ENCODE measurements at regions not wholly inside any gene's neighbourhood (a gene's known extent, or its start where the extent isn't known, plus 50 kb on each side); places are given as distances from the start of the nearest gene placed in this dataset.

GRCh38 chr10:128325788-128326187 lies 199.6 kb upstream of the MKI67 start:
- DNase-seq (ENCODE audit: low read depth in 6 of 9, low spot score in 9 of 9), result no peak
- WGBS, result 94% methylated on average over 9 of the region's 9 CpGs

GRCh38 chr10:128326251-128326650 lies 200.0 kb upstream of the MKI67 start:
- no peak overlapping the region for H3K27ac ChIP-seq (ENCODE audit: low read depth in 1 of 2, low read length in 1 of 2)
- no peak overlapping the region for H3K4me3 ChIP-seq (ENCODE audit: low read length in 2 of 2)
- H3K27me3 ChIP-seq (ENCODE audit: control insufficient read depth in 2 of 2, insufficient read depth in 1 of 2, low read length in 1 of 2), result no peaks in the 10 kb centered on the region
- H3K36me3 ChIP-seq (ENCODE audit: control insufficient read depth in 2 of 2, insufficient read depth in 2 of 2, low read length in 1 of 2), result no peaks in the 10 kb centered on the region
- no peak for DNase-seq (ENCODE audit: low read depth in 6 of 9, low spot score in 9 of 9)
- no peaks in the 10 kb centered on the region for H3K4me1 ChIP-seq (ENCODE audit: control insufficient read depth in 2 of 2, insufficient read depth in 2 of 2, low read length in 2 of 2)
- 95% methylated on average over 19 of the region's 19 CpGs for WGBS
- H3K9me3 ChIP-seq (ENCODE audit: control insufficient read depth in 2 of 2, insufficient read depth in 1 of 2, low read length in 1 of 2), result no peaks in the 10 kb centered on the region

More at GRCh38 chr10:128325788-128326187, 199.6 kb upstream of the MKI67 start:
- no peaks in the 10 kb centered on the region for H3K4me1 ChIP-seq (ENCODE audit: control insufficient read depth in 2 of 2, insufficient read depth in 2 of 2, low read length in 2 of 2)
- no peak overlapping the region for H3K27ac ChIP-seq (ENCODE audit: low read depth in 1 of 2, low read length in 1 of 2)
- no peak overlapping the region for H3K4me3 ChIP-seq (ENCODE audit: low read length in 2 of 2)
- H3K9me3 ChIP-seq (ENCODE audit: control insufficient read depth in 2 of 2, insufficient read depth in 1 of 2, low read length in 1 of 2), result no peaks in the 10 kb centered on the region
- no peaks in the 10 kb centered on the region for H3K36me3 ChIP-seq (ENCODE audit: control insufficient read depth in 2 of 2, insufficient read depth in 2 of 2, low read length in 1 of 2)
- no peaks in the 10 kb centered on the region for H3K27me3 ChIP-seq (ENCODE audit: control insufficient read depth in 2 of 2, insufficient read depth in 1 of 2, low read length in 1 of 2)

GRCh38 chr10:128326851-128327250 lies 200.6 kb upstream of the MKI67 start:
- Histone ChIP-seq H3K36me3 (ENCODE audit: control insufficient read depth in 2 of 2, insufficient read depth in 2 of 2, low read length in 1 of 2) (no peaks in the 10 kb centered on the region), H3K27ac (ENCODE audit: low read depth in 1 of 2, low read length in 1 of 2) (no peak overlapping the region), H3K4me1 (ENCODE audit: control insufficient read depth in 2 of 2, insufficient read depth in 2 of 2, low read length in 2 of 2) (no peaks in the 10 kb centered on the region), H3K27me3 (ENCODE audit: control insufficient read depth in 2 of 2, insufficient read depth in 1 of 2, low read length in 1 of 2) (no peaks in the 10 kb centered on the region), H3K4me3 (ENCODE audit: low read length in 2 of 2) (no peak overlapping the region), H3K9me3 (ENCODE audit: control insufficient read depth in 2 of 2, insufficient read depth in 1 of 2, low read length in 1 of 2) (no peaks in the 10 kb centered on the region)
- 95% methylated on average over 11 of the region's 11 CpGs for WGBS
- no peak for DNase-seq (ENCODE audit: low read depth in 6 of 9, low spot score in 9 of 9)

- H3K4me1 ChIP-seq (ENCODE audit: control insufficient read depth in 2 of 2, insufficient read depth in 2 of 2, low read length in 2 of 2), result no peaks in the 10 kb centered on the region
- DNase-seq (ENCODE audit: low read depth in 6 of 9, low spot score in 9 of 9), result no peak
- no peaks in the 10 kb centered on the region for H3K36me3 ChIP-seq (ENCODE audit: control insufficient read depth in 2 of 2, insufficient read depth in 2 of 2, low read length in 1 of 2)
- 89% methylated on average over 6 of the region's 6 CpGs for WGBS
- no peak overlapping the region for H3K27ac ChIP-seq (ENCODE audit: low read depth in 1 of 2, low read length in 1 of 2)
- H3K4me3 ChIP-seq (ENCODE audit: low read length in 2 of 2), result no peak overlapping the region
- H3K9me3 ChIP-seq (ENCODE audit: control insufficient read depth in 2 of 2, insufficient read depth in 1 of 2, low read length in 1 of 2), result no peaks in the 10 kb centered on the region
- no peaks in the 10 kb centered on the region for H3K27me3 ChIP-seq (ENCODE audit: control insufficient read depth in 2 of 2, insufficient read depth in 1 of 2, low read length in 1 of 2)
Observed at GRCh38 chr10:128336401-128336800, 210.2 kb upstream of the MKI67 start.

GRCh38 chr10:128337860-128338378 lies 211.7 kb upstream of the MKI67 start:
- H3K36me3 ChIP-seq (ENCODE audit: control insufficient read depth in 2 of 2, insufficient read depth in 2 of 2, low read length in 1 of 2), result no peaks in the 10 kb centered on the region
- 76% methylated on average over 7 of the region's 7 CpGs for WGBS
- H3K4me3 ChIP-seq (ENCODE audit: low read length in 2 of 2), result no peak overlapping the region
- no peaks in the 10 kb centered on the region for H3K4me1 ChIP-seq (ENCODE audit: control insufficient read depth in 2 of 2, insufficient read depth in 2 of 2, low read length in 2 of 2)
- no peaks in the 10 kb centered on the region for H3K27me3 ChIP-seq (ENCODE audit: control insufficient read depth in 2 of 2, insufficient read depth in 1 of 2, low read length in 1 of 2)
- no peak overlapping the region for H3K27ac ChIP-seq (ENCODE audit: low read depth in 1 of 2, low read length in 1 of 2)
- DNase-seq (ENCODE audit: low read depth in 6 of 9, low spot score in 9 of 9), result no peak
- H3K9me3 ChIP-seq (ENCODE audit: control insufficient read depth in 2 of 2, insufficient read depth in 1 of 2, low read length in 1 of 2), result no peaks in the 10 kb centered on the region

GRCh38 chr10:128338951-128339350 lies 212.7 kb upstream of the MKI67 start:
- Histone ChIP-seq H3K4me3 (ENCODE audit: low read length in 2 of 2) (no peak overlapping the region), H3K36me3 (ENCODE audit: control insufficient read depth in 2 of 2, insufficient read depth in 2 of 2, low read length in 1 of 2) (no peaks in the 10 kb centered on the region), H3K27ac (ENCODE audit: low read depth in 1 of 2, low read length in 1 of 2) (no peak overlapping the region), H3K27me3 (ENCODE audit: control insufficient read depth in 2 of 2, insufficient read depth in 1 of 2, low read length in 1 of 2) (no peaks in the 10 kb centered on the region), H3K4me1 (ENCODE audit: control insufficient read depth in 2 of 2, insufficient read depth in 2 of 2, low read length in 2 of 2) (no peaks in the 10 kb centered on the region), H3K9me3 (ENCODE audit: control insufficient read depth in 2 of 2, insufficient read depth in 1 of 2, low read length in 1 of 2) (no peaks in the 10 kb centered on the region)
- no peak for DNase-seq (ENCODE audit: low read depth in 6 of 9, low spot score in 9 of 9)
- 93% methylated on average over 3 of the region's 3 CpGs for WGBS

GRCh38 chr10:128339753-128340152 lies 213.5 kb upstream of the MKI67 start:
- Histone ChIP-seq H3K4me1 (ENCODE audit: control insufficient read depth in 2 of 2, insufficient read depth in 2 of 2, low read length in 2 of 2) (no peaks in the 10 kb centered on the region), H3K36me3 (ENCODE audit: control insufficient read depth in 2 of 2, insufficient read depth in 2 of 2, low read length in 1 of 2) (no peaks in the 10 kb centered on the region), H3K27me3 (ENCODE audit: control insufficient read depth in 2 of 2, insufficient read depth in 1 of 2, low read length in 1 of 2) (no peaks in the 10 kb centered on the region), H3K9me3 (ENCODE audit: control insufficient read depth in 2 of 2, insufficient read depth in 1 of 2, low read length in 1 of 2) (no peaks in the 10 kb centered on the region), H3K27ac (ENCODE audit: low read depth in 1 of 2, low read length in 1 of 2) (no peak overlapping the region), H3K4me3 (ENCODE audit: low read length in 2 of 2) (no peak overlapping the region)
- no peak for DNase-seq (ENCODE audit: low read depth in 6 of 9, low spot score in 9 of 9)
- WGBS, result 90% methylated on average over 4 of the region's 4 CpGs

- no peaks in the 10 kb centered on the region for H3K36me3 ChIP-seq (ENCODE audit: control insufficient read depth in 2 of 2, insufficient read depth in 2 of 2, low read length in 1 of 2)
- no peak overlapping the region for H3K4me3 ChIP-seq (ENCODE audit: low read length in 2 of 2)
- H3K4me1 ChIP-seq (ENCODE audit: control insufficient read depth in 2 of 2, insufficient read depth in 2 of 2, low read length in 2 of 2), result no peaks in the 10 kb centered on the region
- WGBS, result 98% methylated on average over 4 of the region's 4 CpGs
- no peaks in the 10 kb centered on the region for H3K9me3 ChIP-seq (ENCODE audit: control insufficient read depth in 2 of 2, insufficient read depth in 1 of 2, low read length in 1 of 2)
- no peak overlapping the region for H3K27ac ChIP-seq (ENCODE audit: low read depth in 1 of 2, low read length in 1 of 2)
- no peak for DNase-seq (ENCODE audit: low read depth in 6 of 9, low spot score in 9 of 9)
- no peaks in the 10 kb centered on the region for H3K27me3 ChIP-seq (ENCODE audit: control insufficient read depth in 2 of 2, insufficient read depth in 1 of 2, low read length in 1 of 2)
Observed at GRCh38 chr10:128345353-128345752, 219.1 kb upstream of the MKI67 start.

GRCh38 chr10:128360783-128361182 lies 234.6 kb upstream of the MKI67 start:
- H3K4me1 ChIP-seq (ENCODE audit: control insufficient read depth in 2 of 2, insufficient read depth in 2 of 2, low read length in 2 of 2), result no peaks in the 10 kb centered on the region
- WGBS, result 86% methylated on average over 3 of the region's 3 CpGs
- no peak for DNase-seq (ENCODE audit: low read depth in 6 of 9, low spot score in 9 of 9)
- H3K36me3 ChIP-seq (ENCODE audit: control insufficient read depth in 2 of 2, insufficient read depth in 2 of 2, low read length in 1 of 2), result no peaks in the 10 kb centered on the region
- H3K27ac ChIP-seq (ENCODE audit: low read depth in 1 of 2, low read length in 1 of 2), result no peak overlapping the region
- H3K27me3 ChIP-seq (ENCODE audit: control insufficient read depth in 2 of 2, insufficient read depth in 1 of 2, low read length in 1 of 2), result no peaks in the 10 kb centered on the region
- no peaks in the 10 kb centered on the region for H3K9me3 ChIP-seq (ENCODE audit: control insufficient read depth in 2 of 2, insufficient read depth in 1 of 2, low read length in 1 of 2)
- no peak overlapping the region for H3K4me3 ChIP-seq (ENCODE audit: low read length in 2 of 2)

GRCh38 chr10:128361487-128361886 lies 235.3 kb upstream of the MKI67 start:
- Histone ChIP-seq H3K27me3 (ENCODE audit: control insufficient read depth in 2 of 2, insufficient read depth in 1 of 2, low read length in 1 of 2) (no peaks in the 10 kb centered on the region), H3K36me3 (ENCODE audit: control insufficient read depth in 2 of 2, insufficient read depth in 2 of 2, low read length in 1 of 2) (no peaks in the 10 kb centered on the region), H3K9me3 (ENCODE audit: control insufficient read depth in 2 of 2, insufficient read depth in 1 of 2, low read length in 1 of 2) (no peaks in the 10 kb centered on the region), H3K27ac (ENCODE audit: low read depth in 1 of 2, low read length in 1 of 2) (no peak overlapping the region), H3K4me1 (ENCODE audit: control insufficient read depth in 2 of 2, insufficient read depth in 2 of 2, low read length in 2 of 2) (no peaks in the 10 kb centered on the region), H3K4me3 (ENCODE audit: low read length in 2 of 2) (no peak overlapping the region)
- DNase-seq (ENCODE audit: low read depth in 6 of 9, low spot score in 9 of 9), result no peak
- WGBS, result 92% methylated on average over 7 of the region's 7 CpGs

Data from thymus (tissue), 11 donors.